ENCODE measurements at regions not wholly inside any gene's neighbourhood (a gene's known extent, or its start where the extent isn't known, plus 50 kb on each side); places are given as distances from the start of the nearest gene placed in this dataset.
"Not testable (repeated sequence)": the region's sequence is repeated elsewhere in the genome, so short reads cannot be mapped to it uniquely, and the experiment has no call there.

DNA sequence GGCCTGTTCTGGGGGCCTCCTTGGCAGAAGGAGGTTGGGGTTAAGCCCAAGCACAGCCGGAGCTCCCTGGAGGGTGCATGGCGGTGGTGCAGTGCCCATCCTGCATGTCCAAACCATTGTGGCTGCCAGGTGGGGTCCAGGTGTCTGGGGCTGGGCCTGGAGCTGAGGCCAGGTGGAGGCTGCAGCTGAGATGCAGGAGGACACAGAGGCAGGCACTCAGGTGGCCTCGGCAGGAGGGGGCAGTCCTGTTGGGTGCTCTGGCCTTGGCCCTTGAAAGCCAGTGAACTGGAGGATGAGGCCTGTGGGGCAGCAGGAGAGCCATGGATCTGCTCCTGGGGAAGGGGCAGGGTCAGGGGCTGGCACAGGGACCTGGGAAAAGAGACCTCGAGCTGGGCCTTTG, 195.3 kb downstream of the OLFM1 start:
- TF ChIP-seq, protein P1, sequence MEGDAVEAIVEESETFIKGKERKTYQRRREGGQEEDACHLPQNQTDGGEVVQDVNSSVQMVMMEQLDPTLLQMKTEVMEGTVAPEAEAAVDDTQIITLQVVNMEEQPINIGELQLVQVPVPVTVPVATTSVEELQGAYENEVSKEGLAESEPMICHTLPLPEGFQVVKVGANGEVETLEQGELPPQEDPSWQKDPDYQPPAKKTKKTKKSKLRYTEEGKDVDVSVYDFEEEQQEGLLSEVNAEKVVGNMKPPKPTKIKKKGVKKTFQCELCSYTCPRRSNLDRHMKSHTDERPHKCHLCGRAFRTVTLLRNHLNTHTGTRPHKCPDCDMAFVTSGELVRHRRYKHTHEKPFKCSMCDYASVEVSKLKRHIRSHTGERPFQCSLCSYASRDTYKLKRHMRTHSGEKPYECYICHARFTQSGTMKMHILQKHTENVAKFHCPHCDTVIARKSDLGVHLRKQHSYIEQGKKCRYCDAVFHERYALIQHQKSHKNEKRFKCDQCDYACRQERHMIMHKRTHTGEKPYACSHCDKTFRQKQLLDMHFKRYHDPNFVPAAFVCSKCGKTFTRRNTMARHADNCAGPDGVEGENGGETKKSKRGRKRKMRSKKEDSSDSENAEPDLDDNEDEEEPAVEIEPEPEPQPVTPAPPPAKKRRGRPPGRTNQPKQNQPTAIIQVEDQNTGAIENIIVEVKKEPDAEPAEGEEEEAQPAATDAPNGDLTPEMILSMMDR (IDR thresholded peaks at IDR 0.05; ENCODE audit: insufficient read depth, low read length): no peak
- H3K4me3 ChIP-seq (ENCODE audit: low read depth, low read length): no peak overlapping the region
- no peak for DNase-seq (ENCODE audit: low read depth)

DNA sequence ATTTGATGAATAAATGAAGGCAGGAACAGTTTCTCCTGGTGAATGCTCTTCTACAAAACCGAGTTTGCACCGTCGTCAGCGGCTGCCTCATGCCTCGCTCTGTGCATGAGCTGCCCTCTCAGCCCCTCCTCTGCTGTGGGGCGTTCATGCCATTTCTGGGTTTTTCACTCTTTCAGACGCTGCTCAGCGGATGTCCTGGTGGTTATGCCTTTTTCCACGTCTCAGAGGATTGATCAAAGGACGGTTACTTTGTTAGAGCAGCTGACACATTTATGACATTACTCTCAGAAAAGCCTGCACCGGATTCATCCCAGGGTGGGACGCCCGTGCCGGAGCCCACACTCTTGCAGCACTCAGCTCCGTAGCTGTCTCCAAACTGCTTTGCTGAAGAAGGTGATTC, 195.9 kb upstream of the PPP1R26 start:
- TF ChIP-seq, protein P1 (IDR thresholded peaks at IDR 0.05; ENCODE audit: insufficient read depth, low read length): no peak
- no peak overlapping the region for H3K4me3 ChIP-seq (ENCODE audit: low read depth, low read length)
- no peak for DNase-seq (ENCODE audit: low read depth)

DNA sequence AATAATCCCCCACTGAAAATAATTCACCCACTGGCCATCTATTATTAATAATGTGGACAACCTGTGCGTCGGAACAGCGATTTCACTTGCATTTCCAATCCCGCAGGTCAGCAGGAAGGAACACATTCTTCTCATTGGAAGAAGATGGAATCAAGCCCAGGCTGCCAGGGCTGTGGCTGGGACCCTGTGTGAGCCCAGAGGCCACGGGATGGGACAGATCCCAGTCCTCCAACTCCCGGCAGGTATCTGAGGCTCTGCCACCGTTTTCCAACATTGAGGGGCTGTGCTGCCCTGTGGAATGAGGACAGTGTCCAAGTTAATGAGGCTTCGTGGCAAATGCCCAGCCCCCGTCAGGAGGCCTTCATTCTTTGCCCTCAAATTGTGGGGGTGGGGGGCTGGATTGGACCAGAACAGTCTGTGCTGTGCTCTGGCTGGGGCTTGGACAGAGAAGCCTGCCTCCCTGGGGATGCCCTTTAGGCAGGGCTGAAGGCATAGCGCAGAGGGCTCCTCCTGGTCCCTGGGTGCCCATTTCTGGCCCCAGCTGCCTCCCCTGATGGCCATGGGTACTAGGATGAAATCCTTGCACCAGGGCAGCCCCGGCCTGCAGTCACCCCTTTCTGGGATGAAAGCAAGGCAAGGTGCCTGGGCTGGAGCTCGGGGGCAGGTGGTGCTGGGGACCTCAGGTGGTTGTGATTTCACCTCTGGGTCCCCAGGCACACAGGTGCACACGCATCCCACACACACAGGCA, 195.0 kb upstream of the PPP1R26 start:
- DNase-seq (ENCODE audit: low read depth): no peak
- no peak overlapping the region for H3K4me3 ChIP-seq (ENCODE audit: low read depth, low read length)
- TF ChIP-seq, protein P1 (IDR thresholded peaks at IDR 0.05; ENCODE audit: insufficient read depth, low read length): no peak

DNA sequence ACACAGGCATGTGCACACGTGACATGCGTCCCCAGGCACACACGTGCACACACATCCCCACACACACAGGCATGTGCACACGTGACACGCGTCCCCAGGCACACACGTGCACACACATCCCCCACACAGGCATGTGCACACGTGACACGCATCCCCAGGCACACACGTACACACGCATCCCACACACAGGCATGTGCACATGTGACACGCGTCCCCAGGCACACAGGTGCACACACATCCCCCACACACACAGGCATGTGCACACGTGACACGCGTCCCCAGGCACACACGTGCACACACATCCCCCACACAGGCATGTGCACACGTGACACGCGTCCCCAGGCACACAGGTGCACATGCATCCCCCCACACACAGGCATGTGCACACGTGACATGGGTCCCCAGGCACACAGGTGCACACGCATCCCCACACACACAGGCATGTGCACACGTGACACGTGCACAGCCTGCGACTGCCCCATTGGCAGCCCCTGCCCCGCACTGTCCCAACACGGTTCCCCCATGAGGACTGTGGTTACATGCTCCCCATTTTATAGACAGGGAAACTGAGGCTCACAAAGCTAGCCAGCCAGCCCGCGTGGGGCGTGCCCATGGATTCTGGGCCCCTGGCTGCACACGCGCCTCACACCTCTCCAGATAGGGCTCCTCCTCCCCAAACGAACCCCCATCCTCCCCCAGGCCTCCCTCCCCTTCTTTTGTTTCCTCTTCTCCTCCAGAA, 193.2 kb upstream of the PPP1R26 start:
- not testable (repeated sequence) for H3K4me3 ChIP-seq (ENCODE audit: low read depth, low read length); DNase-seq (ENCODE audit: low read depth)

DNA sequence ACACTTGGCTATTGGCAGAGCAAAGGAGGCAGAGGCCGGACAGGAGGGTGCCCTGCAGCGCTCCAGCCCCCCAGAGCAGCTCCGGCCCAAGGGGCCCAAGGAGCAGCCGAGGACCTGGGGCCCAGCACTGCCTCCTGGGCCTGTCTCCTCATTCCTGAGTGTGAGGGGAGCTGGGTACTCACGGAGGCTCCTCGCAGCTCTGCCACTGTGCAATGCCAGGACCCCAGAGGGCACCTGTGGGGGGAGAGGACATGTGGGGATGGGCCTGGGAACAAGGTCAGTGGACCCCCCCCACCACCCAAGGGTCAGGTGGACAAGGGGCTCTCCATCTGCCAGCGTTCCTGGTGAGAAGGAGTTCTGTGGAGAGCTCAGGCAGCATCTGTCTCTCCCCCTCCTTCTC, 192.6 kb upstream of the PPP1R26 start:
- H3K4me3 ChIP-seq (ENCODE audit: low read depth, low read length): no peak overlapping the region
- TF ChIP-seq, protein P1 (IDR thresholded peaks at IDR 0.05; ENCODE audit: insufficient read depth, low read length): no peak
- no peak for DNase-seq (ENCODE audit: low read depth)

DNA sequence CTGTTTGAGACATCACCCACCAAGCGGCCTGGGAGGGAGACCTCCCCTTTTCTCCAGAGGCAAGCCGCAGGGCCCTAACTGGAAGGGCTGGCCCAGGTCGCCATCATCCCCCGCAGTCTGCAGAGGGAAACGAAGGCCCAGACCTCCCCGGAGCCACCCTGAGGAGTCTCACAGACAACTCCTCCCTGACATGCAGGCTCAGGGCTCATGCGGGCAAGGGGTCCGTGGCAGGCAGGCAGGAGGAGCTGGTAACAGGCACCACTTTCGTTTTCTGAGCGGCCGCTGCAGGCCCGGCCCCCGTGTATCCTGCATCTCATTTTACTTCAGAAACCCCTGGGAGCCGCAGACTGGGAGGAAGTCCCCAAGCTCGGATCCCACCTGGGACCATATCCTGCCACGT, 192.0 kb upstream of the PPP1R26 start:
- H3K4me3 ChIP-seq (ENCODE audit: low read depth, low read length): no peak overlapping the region
- no peak for DNase-seq (ENCODE audit: low read depth)
- TF ChIP-seq, protein P1 (IDR thresholded peaks at IDR 0.05; ENCODE audit: insufficient read depth, low read length): no peak

DNA sequence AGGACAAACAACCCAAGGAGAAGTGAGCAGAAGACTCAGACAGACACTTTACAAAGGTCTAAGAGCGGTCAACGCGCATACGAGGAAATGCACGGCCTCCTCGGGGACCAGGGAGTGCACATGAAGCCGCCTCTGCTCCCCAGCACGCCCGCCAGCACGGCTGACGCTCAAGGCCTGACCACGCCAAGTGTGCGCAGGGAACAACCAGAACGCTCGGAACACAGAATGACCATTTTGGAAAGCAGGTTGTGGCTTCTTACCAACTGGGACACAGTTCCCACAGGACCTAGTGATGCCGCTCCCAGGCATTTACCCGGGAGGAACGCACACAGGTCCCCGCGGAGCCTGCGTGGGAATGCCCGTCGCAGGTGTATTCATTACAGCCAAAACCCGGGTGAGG, 191.5 kb upstream of the PPP1R26 start:
- TF ChIP-seq, protein P1 (IDR thresholded peaks at IDR 0.05; ENCODE audit: insufficient read depth, low read length): no peak
- no peak for DNase-seq (ENCODE audit: low read depth)
- no peak overlapping the region for H3K4me3 ChIP-seq (ENCODE audit: low read depth, low read length)

Measured in fibroblast of the aortic adventitia (primary cell).